CD14-positive monocyte (primary cell): ENCODE measurements at regions not wholly inside any gene's neighbourhood (a gene's known extent, or its start where the extent isn't known, plus 50 kb on each side); places are given as distances from the start of the nearest gene placed in this dataset.

ENCODE experiments used
- DNase-seq, 3 donors: peaks; one replicate each; pipeline ENCODE4 v3.0.0-alpha.2; 2011 to 2022
- H2AFZ ChIP-seq: 2 replicates; pipeline ENCODE4 v1.6.0; 2012; ENCODE audit warnings: mild to moderate bottlenecking, low read depth, low read length, inconsistent platforms; ENCODE audit not compliant: insufficient read depth, poor library complexity, severe bottlenecking
- H3K27ac ChIP-seq, 2 donors: 1 replicate in 1 of 2; 2 replicates in 1 of 2; pipeline ENCODE4 v1.5.1; 2012 to 2013; ENCODE audit warnings: low read length in 2 of 2, control low read depth in 1 of 2, inconsistent platforms in 1 of 2, low read depth in 1 of 2, mild to moderate bottlenecking in 1 of 2
- H3K27me3 ChIP-seq, 2 donors: one replicate each; pipeline versions ENCODE4 v1.6.0 to v1.6.1; 2011 to 2013; ENCODE audit warnings: low read length in 2 of 2; ENCODE audit not compliant: control insufficient read depth in 2 of 2, insufficient read depth in 2 of 2
- H3K36me3 ChIP-seq, 2 donors: replicated peaks in 1 of 2; 1 replicate in 1 of 2; 2 replicates in 1 of 2; pipeline versions ENCODE4 v1.5.1 to v1.6.1; 2012 to 2013; ENCODE audit warnings: low read length in 2 of 2, control low read depth in 1 of 2, inconsistent platforms in 1 of 2, mild to moderate bottlenecking in 1 of 2; ENCODE audit not compliant: insufficient read depth in 2 of 2, control insufficient read depth in 1 of 2
- H3K4me1 ChIP-seq, 2 donors: 1 replicate in 1 of 2; 2 replicates in 1 of 2; pipeline versions ENCODE4 v1.5.1 to v1.6.1; 2012 to 2013; ENCODE audit warnings: low read length in 2 of 2, control low read depth in 1 of 2, inconsistent platforms in 1 of 2, mild to moderate bottlenecking in 1 of 2, moderate library complexity in 1 of 2; ENCODE audit not compliant: insufficient read depth in 2 of 2, control insufficient read depth in 1 of 2
- H3K4me2 ChIP-seq: replicated peaks from 2 replicates; pipeline ENCODE3; 2012; ENCODE audit warnings: low read length, moderate library complexity, mild to moderate bottlenecking; ENCODE audit not compliant: poor library complexity, severe bottlenecking; ENCODE audit errors: extremely low read depth
- H3K4me3 ChIP-seq, 3 experiments: fragments of 200-600 bp in 1 of 3; sonication (generic) in 1 of 3; replicated peaks in 1 of 3; 1 replicate in 2 of 3; 2 replicates in 1 of 3; pipeline ENCODE4 v1.5.1; 2011 to 2013; ENCODE audit warnings: low read length in 3 of 3, mild to moderate bottlenecking in 3 of 3, control low read depth in 2 of 3, low read depth in 2 of 3, inconsistent platforms in 1 of 3, moderate library complexity in 1 of 3
- H3K79me2 ChIP-seq: 2 replicates; pipeline ENCODE4 v1.6.0; 2012; ENCODE audit warnings: mild to moderate bottlenecking, control low read depth, inconsistent platforms, low read length, moderate library complexity; ENCODE audit not compliant: insufficient read depth
- H3K9ac ChIP-seq: 2 replicates; pipeline ENCODE4 v1.6.0; 2017; ENCODE audit warnings: low read length, mild to moderate bottlenecking; ENCODE audit not compliant: insufficient read depth, poor library complexity, severe bottlenecking
- H3K9me3 ChIP-seq, 2 donors: replicated peaks in 1 of 2; 1 replicate in 1 of 2; 2 replicates in 1 of 2; pipeline versions ENCODE4 v1.5.1 to v1.6.1; 2012 to 2013; ENCODE audit warnings: low read length in 2 of 2, control low read depth in 1 of 2; ENCODE audit not compliant: control insufficient read depth in 1 of 2, insufficient read depth in 1 of 2
- H4K20me1 ChIP-seq: 2 replicates; pipeline ENCODE4 v1.6.0; 2012; ENCODE audit warnings: mild to moderate bottlenecking, low read length, control low read depth, moderate library complexity; ENCODE audit not compliant: insufficient read depth
- H3K27ac Mint-ChIP-seq, 7 donors: one replicate each; pipeline ENCODE4 v1.8.0; 2020; ENCODE audit warnings: mild to moderate bottlenecking in 7 of 7, mixed read lengths in 7 of 7, moderate library complexity in 6 of 7, inconsistent platforms in 2 of 7
- H3K27me3 Mint-ChIP-seq, 3 donors: one replicate each; pipeline ENCODE4 v1.8.0; 2021 to 2022; ENCODE audit warnings: low read depth in 3 of 3, mild to moderate bottlenecking in 3 of 3, mixed read lengths in 3 of 3, moderate library complexity in 3 of 3, inconsistent platforms in 1 of 3
- H3K36me3 Mint-ChIP-seq, 2 donors: one replicate each; pipeline ENCODE4 v1.8.0; 2020; ENCODE audit warnings: mixed read lengths in 2 of 2, inconsistent platforms in 1 of 2, mild to moderate bottlenecking in 1 of 2
- H3K4me1 Mint-ChIP-seq: one replicate; pipeline ENCODE4 v1.8.0; 2020; ENCODE audit warnings: mild to moderate bottlenecking, mixed read lengths
- H3K4me3 Mint-ChIP-seq, 2 donors: one replicate each; pipeline ENCODE4 v1.8.0; 2020; ENCODE audit warnings: mild to moderate bottlenecking in 2 of 2, mixed read lengths in 2 of 2, moderate library complexity in 1 of 2
- H3K9me3 Mint-ChIP-seq, 7 donors: one replicate each; pipeline ENCODE4 v1.8.0; 2020 to 2022; ENCODE audit warnings: mixed read lengths in 7 of 7, mild to moderate bottlenecking in 6 of 7, moderate library complexity in 6 of 7, inconsistent platforms in 2 of 7
- WGBS: methylation state at CpG from one replicate; pipeline ENCODE4 v1.1.5; 2013; ENCODE audit warnings: missing lambda C conversion rate; ENCODE audit not compliant: insufficient coverage; 5-methylcytosine and 5-hydroxymethylcytosine counted together
- intact Hi-C, 2 donors: fragments of 100-400 bp; cut with micrococcal nuclease; formaldehyde crosslinking; loops; one replicate each; pipeline versions ENCODE4 v1.15.0 to v1.15.1; 2023
- TF ChIP-seq, protein P1 (sequence below): fragments of 200-600 bp; IDR thresholded peaks from one replicate; pipeline ENCODE4 v1.8.0; 2022; ENCODE audit warnings: antibody characterized with exemption, mild to moderate bottlenecking

- Histone ChIP-seq H3K4me1 (no peaks in the 10 kb centered on the region), H2AFZ (no peak overlapping the region), H3K4me2 (no peak overlapping the region), H3K27me3 (no peaks in the 10 kb centered on the region), H3K27ac (no peak overlapping the region), H4K20me1 (no peaks in the 10 kb centered on the region), H3K9ac (no peak overlapping the region), H3K36me3 (no peaks in the 10 kb centered on the region), H3K9me3 (no peaks in the 10 kb centered on the region), H3K4me3 (no peak overlapping the region), H3K79me2 (no peaks in the 10 kb centered on the region)
- H3K36me3 Mint-ChIP-seq, result no peaks in the 10 kb centered on the region
- H3K9me3 Mint-ChIP-seq, result peaks cover 0 to 7% (median 0%) of the 10 kb centered on the region in 7 donors
- no peak overlapping the region for H3K4me3 Mint-ChIP-seq
- intact Hi-C loops, result no loop called here
- H3K27ac Mint-ChIP-seq, result no peak overlapping the region
- H3K27me3 Mint-ChIP-seq, result peaks cover 0 to 2% (median 0%) of the 10 kb centered on the region in 3 donors
- no peaks in the 10 kb centered on the region for H3K4me1 Mint-ChIP-seq
- DNase-seq, result no peak
- TF ChIP-seq, protein P1, sequence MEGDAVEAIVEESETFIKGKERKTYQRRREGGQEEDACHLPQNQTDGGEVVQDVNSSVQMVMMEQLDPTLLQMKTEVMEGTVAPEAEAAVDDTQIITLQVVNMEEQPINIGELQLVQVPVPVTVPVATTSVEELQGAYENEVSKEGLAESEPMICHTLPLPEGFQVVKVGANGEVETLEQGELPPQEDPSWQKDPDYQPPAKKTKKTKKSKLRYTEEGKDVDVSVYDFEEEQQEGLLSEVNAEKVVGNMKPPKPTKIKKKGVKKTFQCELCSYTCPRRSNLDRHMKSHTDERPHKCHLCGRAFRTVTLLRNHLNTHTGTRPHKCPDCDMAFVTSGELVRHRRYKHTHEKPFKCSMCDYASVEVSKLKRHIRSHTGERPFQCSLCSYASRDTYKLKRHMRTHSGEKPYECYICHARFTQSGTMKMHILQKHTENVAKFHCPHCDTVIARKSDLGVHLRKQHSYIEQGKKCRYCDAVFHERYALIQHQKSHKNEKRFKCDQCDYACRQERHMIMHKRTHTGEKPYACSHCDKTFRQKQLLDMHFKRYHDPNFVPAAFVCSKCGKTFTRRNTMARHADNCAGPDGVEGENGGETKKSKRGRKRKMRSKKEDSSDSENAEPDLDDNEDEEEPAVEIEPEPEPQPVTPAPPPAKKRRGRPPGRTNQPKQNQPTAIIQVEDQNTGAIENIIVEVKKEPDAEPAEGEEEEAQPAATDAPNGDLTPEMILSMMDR, result no peak
Measured at GRCh38 chr16:73864868-73865267, 431.7 kb upstream of the PSMD7 start.

- TF ChIP-seq, protein P1, result no peak
- H3K9ac ChIP-seq, result no peak overlapping the region
- Mint-ChIP-seq H3K4me3 (no peak overlapping the region), H3K4me1 (no peaks in the 10 kb centered on the region), H3K36me3 (no peaks in the 10 kb centered on the region), H3K27me3 (peaks cover 3 to 6% (median 4%) of the 10 kb centered on the region in 3 donors), H3K9me3 (peaks cover 0 to 3% (median 0%) of the 10 kb centered on the region in 7 donors), H3K27ac (no peak overlapping the region)
- intact Hi-C loops, result no loop called here
- WGBS, result no CpG with 5 or more reads among the region's 2 CpGs
- H3K4me2 ChIP-seq, result no peak overlapping the region
- H3K36me3 ChIP-seq, result no peaks in the 10 kb centered on the region
- no peak overlapping the region for H3K27ac ChIP-seq
- no peaks in the 10 kb centered on the region for H3K4me1 ChIP-seq
- no peaks in the 10 kb centered on the region for H3K79me2 ChIP-seq
- H4K20me1 ChIP-seq, result no peaks in the 10 kb centered on the region
- H3K9me3 ChIP-seq, result no peaks in the 10 kb centered on the region
- DNase-seq, result no peak
- no peak overlapping the region for H3K4me3 ChIP-seq
- H2AFZ ChIP-seq, result no peak overlapping the region
- H3K27me3 ChIP-seq, result no peaks in the 10 kb centered on the region
Measured at GRCh38 chr16:73858326-73858725, 438.3 kb upstream of the PSMD7 start.
